ACC112 (cell line): ENCODE measurements at regions not wholly inside any gene's neighbourhood (a gene's known extent, or its start where the extent isn't known, plus 50 kb on each side); places are given as distances from the start of the nearest gene placed in this dataset.
A peak's percentile ranks its signal among the peaks of the same experiment; 100 is the strongest.

ENCODE experiments used
- H2AFZ ChIP-seq: fragments of 200-600 bp; sonication (generic); one replicate; pipeline ENCODE4 v1.6.0; 2017; ENCODE audit warnings: antibody characterized with exemption, low read length; ENCODE audit not compliant: unreplicated experiment
- H3K27ac ChIP-seq: fragments of 200-600 bp; sonication (generic); 2 replicates; pipeline ENCODE4 v1.5.1; 2014; ENCODE audit warnings: low read depth, mild to moderate bottlenecking, antibody characterized with exemption, low read length, moderate library complexity
- H3K27me3 ChIP-seq: fragments of 200-600 bp; sonication (generic); 2 replicates; pipeline ENCODE4 v1.6.1; 2014; ENCODE audit warnings: mild to moderate bottlenecking, antibody characterized with exemption, low read length, moderate library complexity, mixed read lengths; ENCODE audit not compliant: insufficient read depth
- H3K36me3 ChIP-seq: fragments of 200-600 bp; sonication (generic); 2 replicates; pipeline ENCODE4 v1.6.1; 2016; ENCODE audit warnings: mild to moderate bottlenecking, antibody characterized with exemption, low read length, moderate library complexity, mixed read lengths; ENCODE audit not compliant: insufficient read depth
- H3K4me1 ChIP-seq: fragments of 200-600 bp; sonication (generic); one replicate; pipeline ENCODE4 v1.6.1; 2016; ENCODE audit warnings: low read length, mixed read lengths; ENCODE audit not compliant: insufficient read depth, unreplicated experiment, control insufficient read depth
- H3K4me3 ChIP-seq: fragments of 200-600 bp; sonication (generic); 2 replicates; pipeline ENCODE4 v1.5.1; 2014; ENCODE audit warnings: mild to moderate bottlenecking, low read depth, low read length
- H3K79me2 ChIP-seq: fragments of 200-600 bp; sonication (generic); one replicate; pipeline ENCODE4 v1.6.0; 2016; ENCODE audit warnings: low read length; ENCODE audit not compliant: control insufficient read depth, unreplicated experiment, insufficient read depth

GRCh38 chr12:78797196-78797931, 67.2 kb upstream of the SYT1 start:
- Histone ChIP-seq H3K4me1 (peaks cover 3% of the 10 kb centered on the region), H3K79me2 (no peaks in the 10 kb centered on the region), H3K4me3 (no peak overlapping the region), H2AFZ (no peak overlapping the region), H3K36me3 (no peaks in the 10 kb centered on the region), H3K27me3 (no peaks in the 10 kb centered on the region), H3K27ac (no peak overlapping the region)

- peaks cover 8% of the 10 kb centered on the region for H3K4me1 ChIP-seq
- no peaks in the 10 kb centered on the region for H3K36me3 ChIP-seq
- H2AFZ ChIP-seq, result no peak overlapping the region
- H3K4me3 ChIP-seq, result no peak overlapping the region
- H3K27ac ChIP-seq, result no peak overlapping the region
- no peaks in the 10 kb centered on the region for H3K79me2 ChIP-seq
- no peaks in the 10 kb centered on the region for H3K27me3 ChIP-seq
These were observed 64.9 kb upstream of the SYT1 start for GRCh38 chr12:78799649-78800048.

GRCh38 chr12:78802593-78802992, 62.0 kb upstream of the SYT1 start:
- no peaks in the 10 kb centered on the region for H3K27me3 ChIP-seq
- peak overlapping the region; percentile 11 for H3K27ac ChIP-seq
- H3K79me2 ChIP-seq, result no peaks in the 10 kb centered on the region
- H3K4me1 ChIP-seq, result peaks cover 8% of the 10 kb centered on the region
- no peak overlapping the region for H2AFZ ChIP-seq
- no peak overlapping the region for H3K4me3 ChIP-seq
- H3K36me3 ChIP-seq, result no peaks in the 10 kb centered on the region

- peaks cover 8% of the 10 kb centered on the region for H3K4me1 ChIP-seq
- no peaks in the 10 kb centered on the region for H3K79me2 ChIP-seq
- no peak overlapping the region for H2AFZ ChIP-seq
- no peak overlapping the region for H3K27ac ChIP-seq
- H3K36me3 ChIP-seq, result no peaks in the 10 kb centered on the region
- no peak overlapping the region for H3K4me3 ChIP-seq
- no peaks in the 10 kb centered on the region for H3K27me3 ChIP-seq
These were observed 60.3 kb upstream of the SYT1 start for GRCh38 chr12:78804262-78804661.
